BE2C (cell line): ENCODE measurements at regions not wholly inside any gene's neighbourhood (a gene's known extent, or its start where the extent isn't known, plus 50 kb on each side); places are given as distances from the start of the nearest gene placed in this dataset.

Experiments
- DNase-seq: peaks from one replicate; pipeline ENCODE4 v3.0.0-alpha.2; 2020
- H3K27me3 ChIP-seq: fragments of 250-450 bp; sonication (Bioruptor Pico); 2 replicates; pipeline ENCODE4 v1.5.1; 2020; ENCODE audit warnings: mild to moderate bottlenecking
- H3K36me3 ChIP-seq: fragments of 250-450 bp; sonication (Bioruptor Pico); 2 replicates; pipeline ENCODE4 v1.5.1; 2020; ENCODE audit warnings: mild to moderate bottlenecking
- H3K4me1 ChIP-seq: fragments of 250-450 bp; sonication (Bioruptor Pico); 2 replicates; pipeline ENCODE4 v1.5.1; 2020
- H3K4me3 ChIP-seq: 2 replicates; pipeline ENCODE4 v1.5.1; 2011; ENCODE audit warnings: low read depth, low read length
- H3K9me3 ChIP-seq: fragments of 250-450 bp; sonication (Bioruptor Pico); 2 replicates; pipeline ENCODE4 v1.5.1; 2020
- TF ChIP-seq, protein P1 (sequence below): IDR thresholded peaks from 2 replicates; pipeline ENCODE4 v1.5.1; 2012; ENCODE audit warnings: mild to moderate bottlenecking, low read depth, low read length

DNA sequence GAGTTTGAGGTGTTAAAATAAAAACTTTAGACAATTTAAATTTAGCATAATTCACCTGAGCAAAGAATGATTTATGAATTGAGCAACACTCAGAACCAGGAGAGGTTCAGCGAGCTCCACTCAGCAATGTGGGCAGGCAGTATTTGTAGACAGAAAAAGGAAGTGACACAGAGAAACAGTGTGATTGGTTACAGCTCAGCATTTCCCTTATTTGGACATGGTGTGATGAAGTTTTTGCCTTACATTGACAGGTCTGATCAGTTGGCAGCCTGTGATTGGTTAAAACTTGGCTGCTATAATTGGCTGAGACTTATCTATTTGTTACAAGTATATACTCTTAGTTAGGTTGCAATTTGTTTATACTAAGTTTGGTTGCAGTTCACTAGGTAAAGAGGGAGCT is 621.2 kb upstream of the PRMT6 start:
- Histone ChIP-seq H3K9me3 (no peaks in the 10 kb centered on the region), H3K4me3 (no peak overlapping the region), H3K4me1 (no peaks in the 10 kb centered on the region; the same call in 1 of the 2 replicates), H3K27me3 (no peaks in the 10 kb centered on the region), H3K36me3 (no peaks in the 10 kb centered on the region)
- TF ChIP-seq, protein P1, sequence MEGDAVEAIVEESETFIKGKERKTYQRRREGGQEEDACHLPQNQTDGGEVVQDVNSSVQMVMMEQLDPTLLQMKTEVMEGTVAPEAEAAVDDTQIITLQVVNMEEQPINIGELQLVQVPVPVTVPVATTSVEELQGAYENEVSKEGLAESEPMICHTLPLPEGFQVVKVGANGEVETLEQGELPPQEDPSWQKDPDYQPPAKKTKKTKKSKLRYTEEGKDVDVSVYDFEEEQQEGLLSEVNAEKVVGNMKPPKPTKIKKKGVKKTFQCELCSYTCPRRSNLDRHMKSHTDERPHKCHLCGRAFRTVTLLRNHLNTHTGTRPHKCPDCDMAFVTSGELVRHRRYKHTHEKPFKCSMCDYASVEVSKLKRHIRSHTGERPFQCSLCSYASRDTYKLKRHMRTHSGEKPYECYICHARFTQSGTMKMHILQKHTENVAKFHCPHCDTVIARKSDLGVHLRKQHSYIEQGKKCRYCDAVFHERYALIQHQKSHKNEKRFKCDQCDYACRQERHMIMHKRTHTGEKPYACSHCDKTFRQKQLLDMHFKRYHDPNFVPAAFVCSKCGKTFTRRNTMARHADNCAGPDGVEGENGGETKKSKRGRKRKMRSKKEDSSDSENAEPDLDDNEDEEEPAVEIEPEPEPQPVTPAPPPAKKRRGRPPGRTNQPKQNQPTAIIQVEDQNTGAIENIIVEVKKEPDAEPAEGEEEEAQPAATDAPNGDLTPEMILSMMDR, result no peak
- no peak for DNase-seq

DNA sequence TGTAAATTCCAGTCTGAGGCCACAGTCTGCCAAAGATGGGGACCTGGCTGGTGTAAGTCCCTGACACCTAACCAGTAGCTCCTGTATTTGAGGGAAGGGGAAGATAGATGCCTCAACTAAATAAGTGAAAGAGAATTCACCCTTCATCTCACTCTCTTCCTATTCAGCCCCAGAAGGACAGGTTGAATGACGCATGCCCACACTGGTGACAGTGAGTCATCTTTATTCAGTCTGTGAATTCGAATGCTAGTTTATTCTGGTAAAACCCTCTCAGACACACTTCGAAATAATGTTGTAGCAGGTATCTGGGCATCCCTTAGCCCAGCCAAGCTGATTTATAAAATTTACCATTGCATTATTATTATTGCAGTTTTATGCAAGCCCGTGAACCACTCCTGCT is 617.0 kb upstream of the PRMT6 start:
- no peaks in the 10 kb centered on the region; the same call in 1 of the 2 replicates for H3K4me1 ChIP-seq
- no peaks in the 10 kb centered on the region for H3K36me3 ChIP-seq
- no peak overlapping the region for H3K4me3 ChIP-seq
- no peaks in the 10 kb centered on the region for H3K27me3 ChIP-seq
- DNase-seq, result no peak
- TF ChIP-seq, protein P1, result no peak
- H3K9me3 ChIP-seq, result no peaks in the 10 kb centered on the region

DNA sequence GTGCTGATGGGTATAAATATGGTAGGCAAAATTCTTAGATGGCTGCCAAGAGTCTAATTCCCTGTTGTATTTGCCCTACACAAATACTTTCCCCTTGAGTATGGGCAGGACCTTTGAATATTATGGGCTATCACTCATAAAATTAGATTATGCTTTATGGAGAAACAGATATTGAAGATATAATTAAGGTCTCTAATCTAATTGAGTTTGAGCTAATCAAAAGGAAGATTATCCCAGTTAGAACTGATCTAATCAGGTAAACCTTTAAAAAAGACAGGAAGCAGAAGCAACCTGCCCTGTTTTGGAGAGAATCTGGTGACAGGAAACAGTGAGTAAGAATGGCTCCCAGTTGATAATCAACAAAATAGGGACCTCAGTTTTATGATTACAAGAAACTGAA is 609.0 kb upstream of the PRMT6 start:
- peaks cover 7% of the 10 kb centered on the region; the same call in 1 of the 2 replicates for H3K4me1 ChIP-seq
- H3K4me3 ChIP-seq, result no peak overlapping the region
- TF ChIP-seq, protein P1, result no peak
- no peaks in the 10 kb centered on the region for H3K36me3 ChIP-seq
- H3K9me3 ChIP-seq, result no peaks in the 10 kb centered on the region
- DNase-seq, result no peak
- H3K27me3 ChIP-seq, result no peaks in the 10 kb centered on the region

GRCh38 chr1:106456832-106457231 is 599.6 kb upstream of the PRMT6 start:
- Histone ChIP-seq H3K4me3 (no peak overlapping the region), H3K9me3 (no peaks in the 10 kb centered on the region), H3K4me1 (peaks cover 12% of the 10 kb centered on the region), H3K36me3 (no peaks in the 10 kb centered on the region), H3K27me3 (no peaks in the 10 kb centered on the region)
- no peak for DNase-seq
- TF ChIP-seq, protein P1, result no peak

GRCh38 chr1:106457368-106457767 is 599.1 kb upstream of the PRMT6 start:
- no peaks in the 10 kb centered on the region for H3K27me3 ChIP-seq
- no peak overlapping the region for H3K4me3 ChIP-seq
- TF ChIP-seq, protein P1, result no peak
- DNase-seq, result no peak
- peaks cover 12% of the 10 kb centered on the region for H3K4me1 ChIP-seq
- no peaks in the 10 kb centered on the region for H3K36me3 ChIP-seq
- no peaks in the 10 kb centered on the region for H3K9me3 ChIP-seq

GRCh38 chr1:106458866-106459265 is 597.6 kb upstream of the PRMT6 start:
- DNase-seq, result no peak
- TF ChIP-seq, protein P1, result no peak
- H3K27me3 ChIP-seq, result no peaks in the 10 kb centered on the region
- H3K36me3 ChIP-seq, result no peaks in the 10 kb centered on the region
- no peak overlapping the region for H3K4me3 ChIP-seq
- H3K9me3 ChIP-seq, result no peaks in the 10 kb centered on the region
- peaks cover 6% of the 10 kb centered on the region for H3K4me1 ChIP-seq
